ENCODE measurements at regions not wholly inside any gene's neighbourhood (a gene's known extent, or its start where the extent isn't known, plus 50 kb on each side); places are given as distances from the start of the nearest gene placed in this dataset.

DNA sequence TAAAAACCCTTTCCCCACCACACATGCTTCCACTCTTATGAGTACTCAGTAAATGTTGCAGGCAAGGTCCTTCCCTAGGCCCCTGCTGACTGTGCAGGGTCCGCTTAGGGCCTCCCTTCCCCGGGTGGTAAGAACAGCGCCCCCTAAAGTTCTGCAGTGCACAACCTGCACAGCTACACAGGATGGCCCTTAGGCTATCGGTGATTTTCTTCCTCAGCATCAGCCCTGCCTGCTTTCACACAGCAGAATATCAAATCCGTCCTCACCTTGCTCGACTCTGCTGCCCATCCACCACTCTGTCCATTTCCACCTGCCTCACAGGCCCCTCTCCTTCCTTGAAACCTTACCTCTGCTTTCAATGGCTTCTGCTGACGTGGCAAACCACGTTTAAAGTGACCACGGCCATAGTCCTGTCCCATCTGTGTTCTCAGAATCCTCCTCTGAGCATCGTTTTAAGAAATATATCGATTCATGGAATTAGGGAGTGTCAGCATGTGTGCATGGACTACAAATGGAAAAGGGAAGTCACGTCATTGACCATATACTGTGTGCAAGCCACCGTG, 51.4 kb upstream of the TMEM132E start:
- TF ChIP-seq, protein P1, sequence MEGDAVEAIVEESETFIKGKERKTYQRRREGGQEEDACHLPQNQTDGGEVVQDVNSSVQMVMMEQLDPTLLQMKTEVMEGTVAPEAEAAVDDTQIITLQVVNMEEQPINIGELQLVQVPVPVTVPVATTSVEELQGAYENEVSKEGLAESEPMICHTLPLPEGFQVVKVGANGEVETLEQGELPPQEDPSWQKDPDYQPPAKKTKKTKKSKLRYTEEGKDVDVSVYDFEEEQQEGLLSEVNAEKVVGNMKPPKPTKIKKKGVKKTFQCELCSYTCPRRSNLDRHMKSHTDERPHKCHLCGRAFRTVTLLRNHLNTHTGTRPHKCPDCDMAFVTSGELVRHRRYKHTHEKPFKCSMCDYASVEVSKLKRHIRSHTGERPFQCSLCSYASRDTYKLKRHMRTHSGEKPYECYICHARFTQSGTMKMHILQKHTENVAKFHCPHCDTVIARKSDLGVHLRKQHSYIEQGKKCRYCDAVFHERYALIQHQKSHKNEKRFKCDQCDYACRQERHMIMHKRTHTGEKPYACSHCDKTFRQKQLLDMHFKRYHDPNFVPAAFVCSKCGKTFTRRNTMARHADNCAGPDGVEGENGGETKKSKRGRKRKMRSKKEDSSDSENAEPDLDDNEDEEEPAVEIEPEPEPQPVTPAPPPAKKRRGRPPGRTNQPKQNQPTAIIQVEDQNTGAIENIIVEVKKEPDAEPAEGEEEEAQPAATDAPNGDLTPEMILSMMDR (IDR thresholded peaks at IDR 0.05; ENCODE audit: low read depth, low read length): no peak
- no peak overlapping the region for H3K4me3 ChIP-seq (ENCODE audit: low read depth, low read length)

DNA sequence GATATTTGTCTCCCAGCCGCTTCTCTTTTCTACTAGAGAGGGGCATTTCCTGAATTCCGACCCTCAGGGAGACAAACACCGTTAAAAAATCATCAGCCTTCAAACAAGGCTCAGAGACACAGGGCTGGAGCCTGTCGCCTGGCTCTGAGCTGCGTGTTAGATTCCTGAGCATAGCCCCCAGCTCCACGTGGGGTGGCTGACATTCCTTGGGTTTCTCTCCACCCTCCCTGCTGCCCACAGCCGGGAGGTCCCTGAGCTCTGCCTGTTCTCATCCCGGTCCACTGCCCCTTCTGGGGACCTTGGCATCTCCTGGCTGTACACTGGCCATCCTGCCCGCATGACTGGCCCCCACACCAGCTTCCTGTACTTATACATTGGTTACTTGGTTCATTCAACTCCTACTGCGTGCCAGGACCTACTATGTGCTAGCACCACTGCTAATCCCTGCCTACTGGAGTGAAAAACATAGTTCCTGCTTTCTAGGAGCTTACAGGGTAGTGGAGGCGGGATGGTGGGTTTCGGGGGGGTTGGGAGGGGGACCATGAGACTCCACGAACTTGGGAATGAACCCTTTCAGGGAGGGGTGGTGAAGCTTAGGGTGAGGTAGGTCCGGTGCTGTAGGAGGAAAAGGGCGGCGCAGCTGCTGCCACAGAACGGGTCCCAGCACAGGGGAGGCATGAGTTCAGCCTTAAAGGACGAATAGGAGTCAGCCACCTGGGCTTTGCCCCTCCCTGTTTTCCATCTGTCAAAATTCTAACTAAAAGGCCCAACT, 52.1 kb upstream of the TMEM132E start:
- H3K4me3 ChIP-seq (ENCODE audit: low read depth, low read length): no peak overlapping the region
- TF ChIP-seq, protein P1 (IDR thresholded peaks at IDR 0.05; ENCODE audit: low read depth, low read length): no peak

- TF ChIP-seq, protein P1 (IDR thresholded peaks at IDR 0.05; ENCODE audit: low read depth, low read length): no peak
- H3K4me3 ChIP-seq (ENCODE audit: low read depth, low read length): no peak overlapping the region
Observed at GRCh38 chr17:34525651-34526050, 53.7 kb upstream of the TMEM132E start.

GRCh38 chr17:34521955-34522354, 57.4 kb upstream of the TMEM132E start:
- TF ChIP-seq, protein P1 (IDR thresholded peaks at IDR 0.05; ENCODE audit: low read depth, low read length): no peak

GRCh38 chr17:34519282-34519681, 60.1 kb upstream of the TMEM132E start:
- H3K4me3 ChIP-seq (ENCODE audit: low read depth, low read length): no peak overlapping the region
- TF ChIP-seq, protein P1 (IDR thresholded peaks at IDR 0.05; ENCODE audit: low read depth, low read length): no peak

More at GRCh38 chr17:34521955-34522354, 57.4 kb upstream of the TMEM132E start:
- no peak overlapping the region for H3K4me3 ChIP-seq (ENCODE audit: low read depth, low read length)

DNA sequence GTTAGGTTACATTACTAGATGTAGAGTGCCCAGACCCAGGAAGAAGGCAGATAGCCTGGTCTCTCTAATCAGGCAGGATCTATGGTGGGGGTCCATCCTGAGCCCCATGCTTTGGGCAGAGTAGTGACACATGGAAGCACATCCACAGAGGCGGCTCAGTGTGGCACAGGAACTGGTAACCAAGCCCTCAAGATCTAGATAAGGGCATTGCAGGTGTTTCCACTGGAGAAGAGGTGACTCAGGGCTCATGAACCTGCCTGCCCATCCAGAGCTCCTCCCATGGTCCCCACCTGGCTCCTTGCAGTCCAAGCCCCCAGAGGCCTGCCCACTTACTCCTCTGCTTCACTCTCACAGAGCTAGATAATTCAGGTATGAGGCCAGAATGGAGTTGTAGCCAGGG, 62.0 kb upstream of the TMEM132E start:
- TF ChIP-seq, protein P1 (IDR thresholded peaks at IDR 0.05; ENCODE audit: low read depth, low read length): no peak
- H3K4me3 ChIP-seq (ENCODE audit: low read depth, low read length): no peak overlapping the region

DNA sequence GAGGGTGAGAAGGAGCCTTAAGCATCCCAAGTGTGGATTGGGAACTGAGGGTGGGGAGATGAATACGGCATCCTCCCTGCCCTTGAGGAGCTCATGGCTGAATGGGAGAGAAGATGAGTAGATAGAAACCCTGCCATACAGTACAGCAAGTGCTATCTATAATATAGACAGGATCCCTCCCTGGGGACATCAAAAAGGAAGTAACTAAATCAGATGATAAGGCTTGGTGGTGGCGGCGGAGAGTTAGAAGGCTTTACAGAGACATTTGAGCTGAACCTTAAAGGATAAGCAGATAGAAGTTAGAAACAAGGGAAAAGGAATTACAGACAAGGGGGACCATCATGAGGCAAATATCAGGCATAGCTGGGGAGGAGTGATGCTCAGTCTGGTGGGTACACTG, 67.5 kb upstream of the TMEM132E start:
- TF ChIP-seq, protein P1 (IDR thresholded peaks at IDR 0.05; ENCODE audit: low read depth, low read length): no peak
- no peak overlapping the region for H3K4me3 ChIP-seq (ENCODE audit: low read depth, low read length)

Measured in WI38 (cell line).